C4-2B (cell line): ENCODE measurements at regions not wholly inside any gene's neighbourhood (a gene's known extent, or its start where the extent isn't known, plus 50 kb on each side); places are given as distances from the start of the nearest gene placed in this dataset.

Experiments used
- CTCF ChIP-seq: fragments of 450-650 bp; conservative IDR thresholded peaks from 2 replicates; pipeline ENCODE4 v1.5.1; 2017; ENCODE audit warnings: mild to moderate bottlenecking
- ZFX ChIP-seq: fragments of 450-650 bp; IDR thresholded peaks from 2 replicates; pipeline ENCODE4 v1.6.1; 2017

DNA sequence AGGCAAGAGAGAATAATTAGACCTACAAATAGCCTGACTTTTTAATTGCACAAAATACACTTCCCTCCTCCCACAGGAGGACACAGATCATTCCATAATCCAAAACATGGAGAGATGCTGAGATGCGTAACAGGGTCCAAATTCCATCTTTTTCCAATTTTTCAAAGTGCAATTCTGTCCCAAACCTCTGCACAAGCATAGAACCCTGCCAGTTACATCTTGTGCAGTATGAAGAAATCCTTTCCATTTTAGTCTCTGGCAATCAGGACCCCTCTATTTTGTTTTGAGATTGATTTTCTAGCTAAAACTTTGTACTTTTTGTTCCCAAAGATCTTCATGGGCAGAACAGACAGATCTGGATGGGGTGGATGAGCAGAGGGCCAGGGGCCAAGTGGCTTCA, 209.2 kb downstream of the B3GLCT start:
- no peak for TF ChIP-seq CTCF
- TF ChIP-seq ZFX, result no peak
